Neural progenitor cell (in vitro differentiated cells): ENCODE measurements at regions not wholly inside any gene's neighbourhood (a gene's known extent, or its start where the extent isn't known, plus 50 kb on each side); places are given as distances from the start of the nearest gene placed in this dataset.

Experiments used
- EZH2 ChIP-seq: fragments of 200-600 bp; sonication (generic); IDR thresholded peaks from 2 replicates; pipeline ENCODE4 v1.6.1; 2017; ENCODE audit warnings: antibody characterized with exemption, mild to moderate bottlenecking, moderate library complexity
- EZH2phosphoT487 ChIP-seq: fragments of 200-600 bp; sonication (generic); IDR thresholded peaks from 2 replicates; pipeline ENCODE4 v1.6.1; 2017; ENCODE audit warnings: antibody characterized with exemption
- TF ChIP-seq, protein P1 (sequence below): fragments of 200-600 bp; sonication (generic); IDR thresholded peaks from 2 replicates; pipeline ENCODE4 v1.5.1; 2017; ENCODE audit warnings: antibody characterized with exemption, mild to moderate bottlenecking

GRCh38 chr5:158376679-158377078 lies 517.7 kb upstream of the CLINT1 start:
- TF ChIP-seq, protein P1, sequence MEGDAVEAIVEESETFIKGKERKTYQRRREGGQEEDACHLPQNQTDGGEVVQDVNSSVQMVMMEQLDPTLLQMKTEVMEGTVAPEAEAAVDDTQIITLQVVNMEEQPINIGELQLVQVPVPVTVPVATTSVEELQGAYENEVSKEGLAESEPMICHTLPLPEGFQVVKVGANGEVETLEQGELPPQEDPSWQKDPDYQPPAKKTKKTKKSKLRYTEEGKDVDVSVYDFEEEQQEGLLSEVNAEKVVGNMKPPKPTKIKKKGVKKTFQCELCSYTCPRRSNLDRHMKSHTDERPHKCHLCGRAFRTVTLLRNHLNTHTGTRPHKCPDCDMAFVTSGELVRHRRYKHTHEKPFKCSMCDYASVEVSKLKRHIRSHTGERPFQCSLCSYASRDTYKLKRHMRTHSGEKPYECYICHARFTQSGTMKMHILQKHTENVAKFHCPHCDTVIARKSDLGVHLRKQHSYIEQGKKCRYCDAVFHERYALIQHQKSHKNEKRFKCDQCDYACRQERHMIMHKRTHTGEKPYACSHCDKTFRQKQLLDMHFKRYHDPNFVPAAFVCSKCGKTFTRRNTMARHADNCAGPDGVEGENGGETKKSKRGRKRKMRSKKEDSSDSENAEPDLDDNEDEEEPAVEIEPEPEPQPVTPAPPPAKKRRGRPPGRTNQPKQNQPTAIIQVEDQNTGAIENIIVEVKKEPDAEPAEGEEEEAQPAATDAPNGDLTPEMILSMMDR = no peak
- TF ChIP-seq EZH2 (no peak), EZH2phosphoT487 (no peak)
